ENCODE measurements at regions not wholly inside any gene's neighbourhood (a gene's known extent, or its start where the extent isn't known, plus 50 kb on each side); places are given as distances from the start of the nearest gene placed in this dataset.
"Not testable (repeated sequence)": the region's sequence is repeated elsewhere in the genome, so short reads cannot be mapped to it uniquely, and the experiment has no call there.

- Histone ChIP-seq H3K36me3 (ENCODE audit: insufficient read depth, low read length) (no peaks in the 10 kb centered on the region), H3K79me2 (ENCODE audit: low read length) (no peaks in the 10 kb centered on the region), H3K4me3 (ENCODE audit: low read length) (no peak overlapping the region), H3K27me3 (ENCODE audit: low read length) (no peaks in the 10 kb centered on the region), H3K9me3 (ENCODE audit: low read length) (no peaks in the 10 kb centered on the region), H3K4me2 (ENCODE audit: low read depth, low read length, poor library complexity, severe bottlenecking) (no peak overlapping the region), H3K9ac (ENCODE audit: low read length) (no peak overlapping the region), H2AFZ (ENCODE audit: low read length) (no peak overlapping the region), H3K4me1 (ENCODE audit: low read length) (no peaks in the 10 kb centered on the region), H3K27ac (ENCODE audit: low read length) (no peak overlapping the region), H3K9me2 (replicated peaks; ENCODE audit: insufficient read depth, low read length) (no peaks in the 10 kb centered on the region), H4K20me1 (ENCODE audit: insufficient read depth, low read depth, low read length) (no peaks in the 10 kb centered on the region)
- no peak for DNase-seq
Measured at GRCh38 chr1:232169436-232169835, 460.5 kb downstream of the SIPA1L2 start.

DNA sequence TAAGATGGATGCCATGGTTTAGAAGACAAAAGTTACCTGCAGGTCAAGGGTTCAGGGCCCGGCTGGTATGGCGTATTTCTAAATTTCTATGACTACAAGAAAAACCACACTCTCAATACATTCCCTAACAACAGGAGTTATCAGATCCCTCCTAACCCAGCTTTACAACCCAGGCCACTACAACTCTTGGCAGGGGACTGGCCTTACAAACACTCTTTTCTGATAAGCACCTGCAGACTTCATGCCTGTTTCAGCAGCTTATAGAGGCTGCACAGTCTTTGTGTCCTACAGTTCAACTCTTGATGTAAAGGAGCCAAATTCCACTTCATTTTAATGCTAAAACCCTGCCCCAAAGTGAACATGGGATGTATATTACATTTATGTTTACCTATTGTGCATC lies 461.4 kb downstream of the SIPA1L2 start:
- DNase-seq, result no peak
- Histone ChIP-seq H3K9me2 (replicated peaks; ENCODE audit: insufficient read depth, low read length) (no peaks in the 10 kb centered on the region), H3K4me1 (ENCODE audit: low read length) (no peaks in the 10 kb centered on the region), H3K9me3 (ENCODE audit: low read length) (no peaks in the 10 kb centered on the region), H3K9ac (ENCODE audit: low read length) (no peak overlapping the region), H3K79me2 (ENCODE audit: low read length) (no peaks in the 10 kb centered on the region), H3K27me3 (ENCODE audit: low read length) (no peaks in the 10 kb centered on the region), H4K20me1 (ENCODE audit: insufficient read depth, low read depth, low read length) (no peaks in the 10 kb centered on the region), H3K4me3 (ENCODE audit: low read length) (no peak overlapping the region), H2AFZ (ENCODE audit: low read length) (no peak overlapping the region), H3K36me3 (ENCODE audit: insufficient read depth, low read length) (no peaks in the 10 kb centered on the region), H3K27ac (ENCODE audit: low read length) (no peak overlapping the region), H3K4me2 (ENCODE audit: low read depth, low read length, poor library complexity, severe bottlenecking) (no peak overlapping the region)

- no peak overlapping the region for H3K27ac ChIP-seq (ENCODE audit: low read length)
- H3K36me3 ChIP-seq (ENCODE audit: insufficient read depth, low read length), result no peaks in the 10 kb centered on the region
- no peaks in the 10 kb centered on the region for H3K27me3 ChIP-seq (ENCODE audit: low read length)
- no peak overlapping the region for H3K4me3 ChIP-seq (ENCODE audit: low read length)
- no peak overlapping the region for H3K4me2 ChIP-seq (ENCODE audit: low read depth, low read length, poor library complexity, severe bottlenecking)
- H3K9ac ChIP-seq (ENCODE audit: low read length), result no peak overlapping the region
- no peak for DNase-seq
- no peaks in the 10 kb centered on the region for H4K20me1 ChIP-seq (ENCODE audit: insufficient read depth, low read depth, low read length)
- no peaks in the 10 kb centered on the region for H3K4me1 ChIP-seq (ENCODE audit: low read length)
- no peaks in the 10 kb centered on the region for H3K79me2 ChIP-seq (ENCODE audit: low read length)
- H3K9me2 ChIP-seq (replicated peaks; ENCODE audit: insufficient read depth, low read length), result no peaks in the 10 kb centered on the region
- no peak overlapping the region for H2AFZ ChIP-seq (ENCODE audit: low read length)
- H3K9me3 ChIP-seq (ENCODE audit: low read length), result no peaks in the 10 kb centered on the region
Measured at GRCh38 chr1:232166942-232167341, 463.0 kb downstream of the SIPA1L2 start.

DNA sequence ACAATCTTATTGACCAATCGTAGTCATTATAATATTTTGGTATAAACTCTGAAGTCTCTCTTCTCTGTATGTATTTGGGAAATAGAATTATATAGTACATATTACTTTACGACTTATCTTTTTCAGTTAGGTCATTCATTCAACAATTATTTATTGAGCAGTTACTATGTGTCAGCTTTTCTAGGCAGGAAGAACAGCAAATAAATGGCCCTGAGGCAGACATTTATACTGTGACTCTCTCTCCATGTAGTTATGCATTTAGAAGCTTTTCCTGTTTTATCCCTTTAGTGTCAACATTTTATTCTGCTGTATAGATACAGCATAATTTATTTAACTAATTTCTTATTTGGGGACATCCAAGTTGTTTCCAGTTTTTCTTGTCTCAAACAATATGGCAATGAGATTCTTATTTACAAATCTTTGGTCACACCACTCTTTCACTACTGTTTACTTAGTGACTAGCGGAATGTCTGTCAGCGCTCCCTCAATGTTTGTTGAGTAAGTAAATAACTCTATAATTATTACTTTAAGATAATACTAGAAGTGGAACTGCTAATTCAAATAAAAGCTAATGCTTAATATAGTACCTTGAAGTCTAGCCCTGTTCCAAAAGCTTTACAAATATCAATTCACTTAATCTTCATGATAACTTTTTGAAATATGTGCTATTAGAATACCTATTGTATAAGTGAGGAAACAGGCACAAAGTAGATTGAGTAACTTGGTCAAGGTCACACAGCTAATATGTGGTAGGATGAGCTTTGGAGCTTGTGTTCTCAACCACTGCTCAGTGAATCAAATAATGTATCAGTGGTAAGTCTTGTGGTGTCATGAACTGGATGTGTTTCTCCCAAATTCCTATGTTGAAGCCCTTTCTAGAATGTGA lies 465.6 kb downstream of the SIPA1L2 start:
- Histone ChIP-seq H3K9ac (ENCODE audit: low read length) (no peak overlapping the region), H3K27me3 (ENCODE audit: low read length) (no peaks in the 10 kb centered on the region), H3K4me2 (ENCODE audit: low read depth, low read length, poor library complexity, severe bottlenecking) (no peak overlapping the region), H4K20me1 (ENCODE audit: insufficient read depth, low read depth, low read length) (no peaks in the 10 kb centered on the region), H2AFZ (ENCODE audit: low read length) (no peak overlapping the region), H3K4me1 (ENCODE audit: low read length) (no peaks in the 10 kb centered on the region), H3K9me3 (ENCODE audit: low read length) (no peaks in the 10 kb centered on the region), H3K4me3 (ENCODE audit: low read length) (no peak overlapping the region), H3K36me3 (ENCODE audit: insufficient read depth, low read length) (no peaks in the 10 kb centered on the region), H3K27ac (ENCODE audit: low read length) (no peak overlapping the region), H3K9me2 (replicated peaks; ENCODE audit: insufficient read depth, low read length) (no peaks in the 10 kb centered on the region), H3K79me2 (ENCODE audit: low read length) (no peaks in the 10 kb centered on the region)
- DNase-seq, result no peak

- no peak overlapping the region for H3K9ac ChIP-seq (ENCODE audit: low read length)
- H2AFZ ChIP-seq (ENCODE audit: low read length), result no peak overlapping the region
- DNase-seq, result no peak
- H3K4me3 ChIP-seq (ENCODE audit: low read length), result no peak overlapping the region
- no peaks in the 10 kb centered on the region for H3K27me3 ChIP-seq (ENCODE audit: low read length)
- no peaks in the 10 kb centered on the region for H4K20me1 ChIP-seq (ENCODE audit: insufficient read depth, low read depth, low read length)
- no peaks in the 10 kb centered on the region for H3K36me3 ChIP-seq (ENCODE audit: insufficient read depth, low read length)
- H3K9me2 ChIP-seq (replicated peaks; ENCODE audit: insufficient read depth, low read length), result no peaks in the 10 kb centered on the region
- H3K27ac ChIP-seq (ENCODE audit: low read length), result no peak overlapping the region
- no peaks in the 10 kb centered on the region for H3K4me1 ChIP-seq (ENCODE audit: low read length)
- H3K4me2 ChIP-seq (ENCODE audit: low read depth, low read length, poor library complexity, severe bottlenecking), result no peak overlapping the region
- H3K79me2 ChIP-seq (ENCODE audit: low read length), result no peaks in the 10 kb centered on the region
- no peaks in the 10 kb centered on the region for H3K9me3 ChIP-seq (ENCODE audit: low read length)
Measured at GRCh38 chr1:232163533-232163932, 466.4 kb downstream of the SIPA1L2 start.

GRCh38 chr1:232162001-232162400 lies 467.9 kb downstream of the SIPA1L2 start:
- H4K20me1 ChIP-seq (ENCODE audit: insufficient read depth, low read depth, low read length), result no peaks in the 10 kb centered on the region
- H3K9ac ChIP-seq (ENCODE audit: low read length), result no peak overlapping the region
- H3K4me2 ChIP-seq (ENCODE audit: low read depth, low read length, poor library complexity, severe bottlenecking), result no peak overlapping the region
- H3K36me3 ChIP-seq (ENCODE audit: insufficient read depth, low read length), result no peaks in the 10 kb centered on the region
- no peaks in the 10 kb centered on the region for H3K79me2 ChIP-seq (ENCODE audit: low read length)
- no peaks in the 10 kb centered on the region for H3K9me2 ChIP-seq (replicated peaks; ENCODE audit: insufficient read depth, low read length)
- no peaks in the 10 kb centered on the region for H3K4me1 ChIP-seq (ENCODE audit: low read length)
- no peak overlapping the region for H3K4me3 ChIP-seq (ENCODE audit: low read length)
- H3K27ac ChIP-seq (ENCODE audit: low read length), result no peak overlapping the region
- no peak for DNase-seq
- H2AFZ ChIP-seq (ENCODE audit: low read length), result no peak overlapping the region
- H3K27me3 ChIP-seq (ENCODE audit: low read length), result no peaks in the 10 kb centered on the region
- H3K9me3 ChIP-seq (ENCODE audit: low read length), result no peaks in the 10 kb centered on the region

- not testable (repeated sequence) for H3K36me3 ChIP-seq (ENCODE audit: insufficient read depth, low read length); DNase-seq; H3K9ac ChIP-seq (ENCODE audit: low read length); H4K20me1 ChIP-seq (ENCODE audit: insufficient read depth, low read depth, low read length); H3K9me2 ChIP-seq (replicated peaks; ENCODE audit: insufficient read depth, low read length); H3K79me2 ChIP-seq (ENCODE audit: low read length); H3K9me3 ChIP-seq (ENCODE audit: low read length); H3K4me1 ChIP-seq (ENCODE audit: low read length); H3K4me3 ChIP-seq (ENCODE audit: low read length); H3K27me3 ChIP-seq (ENCODE audit: low read length); H2AFZ ChIP-seq (ENCODE audit: low read length); H3K4me2 ChIP-seq (ENCODE audit: low read depth, low read length, poor library complexity, severe bottlenecking); H3K27ac ChIP-seq (ENCODE audit: low read length)
Measured at GRCh38 chr1:232158558-232158957, 471.4 kb downstream of the SIPA1L2 start.

GRCh38 chr1:232156070-232156469 lies 473.9 kb downstream of the SIPA1L2 start:
- not testable (repeated sequence) for H3K4me1 ChIP-seq (ENCODE audit: low read length); H3K79me2 ChIP-seq (ENCODE audit: low read length); H4K20me1 ChIP-seq (ENCODE audit: insufficient read depth, low read depth, low read length); H3K9me3 ChIP-seq (ENCODE audit: low read length); H3K9me2 ChIP-seq (replicated peaks; ENCODE audit: insufficient read depth, low read length); H3K27me3 ChIP-seq (ENCODE audit: low read length); DNase-seq; H3K36me3 ChIP-seq (ENCODE audit: insufficient read depth, low read length); H3K4me2 ChIP-seq (ENCODE audit: low read depth, low read length, poor library complexity, severe bottlenecking); H2AFZ ChIP-seq (ENCODE audit: low read length); H3K27ac ChIP-seq (ENCODE audit: low read length); H3K9ac ChIP-seq (ENCODE audit: low read length); H3K4me3 ChIP-seq (ENCODE audit: low read length)
